K562 (cell line): ENCODE measurements at regions not wholly inside any gene's neighbourhood (a gene's known extent, or its start where the extent isn't known, plus 50 kb on each side); places are given as distances from the start of the nearest gene placed in this dataset.

ENCODE experiments used
- ATAC-seq: fragments of 200-7000 bp; cut with Tn5 transposase; 3 replicates; pipeline ENCODE4 v1.9.1; 2020; ENCODE audit warnings: moderate library complexity
- BruUV-seq: library from RNA; stranded (reverse); fragments of 400-500 nt; replicated peaks from 2 replicates; lab custom pipeline; 2021; lab: Mats Ljungman, UMichigan
- CTCF ChIA-PET: fragments of 300-600 bp; formaldehyde crosslinking; extraction: SDS; loops from one replicate; lab custom pipeline; 2021; ENCODE audit warnings: low intra/inter-chr PET ratio; lab: Yijun Ruan, JAX
- POLR2A ChIA-PET: fragments of 300-600, 350-650 bp; sonication (Branson Sonifier 250); formaldehyde crosslinking; extraction: SDS; loops from one replicate; lab custom pipeline; 2021; ENCODE audit warnings: antibody characterized with exemption, inconsistent platforms; lab: Yijun Ruan, JAX
- DNase-seq, 4 experiments: peaks; one replicate each; pipeline versions ENCODE4 v3.0.0 to v3.0.0-alpha.2; 2011 to 2018; ENCODE audit warnings: low spot score in 3 of 4, mixed read lengths in 3 of 4; ENCODE audit errors: extremely low read depth in 1 of 4
- FAIRE-seq: peaks from 2 replicates; lab custom pipeline; 2011; peaks lifted over from hg19 to GRCh38; lab: Jason Lieb, UNC
- H2AFZ ChIP-seq: 2 replicates; pipeline ENCODE4 v1.6.0; 2011; ENCODE audit warnings: low read depth, low read length, control low read depth, inconsistent platforms
- H3K27ac ChIP-seq: fragments of 200-600 bp; 3 replicates; pipeline ENCODE4 v1.8.0; 2011; ENCODE audit warnings: low read depth, mild to moderate bottlenecking, control low read depth, inconsistent platforms, low read length, moderate library complexity, mixed read lengths; ENCODE audit errors: extremely low read depth
- H3K27me3 ChIP-seq, 2 experiments: fragments of 300-600 bp in 1 of 2; 2 replicates in 1 of 2; 3 replicates in 1 of 2; pipeline versions ENCODE4 v1.6.0 to v1.8.0; 2011; ENCODE audit warnings: inconsistent platforms in 2 of 2, low read length in 2 of 2, mild to moderate bottlenecking in 1 of 2, mixed read lengths in 1 of 2, moderate library complexity in 1 of 2; ENCODE audit not compliant: control insufficient read depth in 2 of 2, insufficient read depth in 2 of 2
- H3K36me3 ChIP-seq: fragments of 300-600 bp; 3 replicates; pipeline ENCODE4 v1.8.0; 2011; ENCODE audit warnings: mild to moderate bottlenecking, low read length, inconsistent platforms; ENCODE audit not compliant: control insufficient read depth, insufficient read depth
- H3K4me1 ChIP-seq, 2 experiments: fragments of 200-600 bp in 1 of 2; replicated peaks in 1 of 2; 2 replicates in 1 of 2; 3 replicates in 1 of 2; pipeline versions ENCODE4 v1.5.1 to v1.8.0; 2011; ENCODE audit warnings: inconsistent platforms in 2 of 2, low read length in 2 of 2, mild to moderate bottlenecking in 1 of 2, mixed read lengths in 1 of 2, moderate library complexity in 1 of 2; ENCODE audit not compliant: control insufficient read depth in 2 of 2, insufficient read depth in 2 of 2
- H3K4me2 ChIP-seq: 2 replicates; pipeline ENCODE4 v1.6.1; 2011; ENCODE audit warnings: low read length, control low read depth, inconsistent platforms, mixed read lengths; ENCODE audit not compliant: insufficient read depth
- H3K4me3 ChIP-seq: fragments of 200-600 bp; sonication (generic), shearing (Covaris generic); 2 replicates; pipeline ENCODE4 v1.5.1; 2016; ENCODE audit warnings: control low read depth, inconsistent platforms
- H3K79me2 ChIP-seq: fragments of 200-600 bp; 3 replicates; pipeline ENCODE4 v1.8.0; 2011; ENCODE audit warnings: low read length, inconsistent platforms; ENCODE audit not compliant: control insufficient read depth, insufficient read depth
- H3K9ac ChIP-seq, 2 experiments: 2 replicates each; pipeline versions ENCODE4 v1.6.0 to v1.6.1; 2011; ENCODE audit warnings: low read depth in 2 of 2, low read length in 2 of 2, control low read depth in 1 of 2, inconsistent platforms in 1 of 2, mild to moderate bottlenecking in 1 of 2, mixed read lengths in 1 of 2; ENCODE audit not compliant: insufficient read depth in 1 of 2
- H3K9me1 ChIP-seq: one replicate; pipeline ENCODE4 v1.6.0; 2011; ENCODE audit warnings: inconsistent platforms, mild to moderate bottlenecking, low read length, moderate library complexity; ENCODE audit not compliant: control insufficient read depth, insufficient read depth
- H3K9me3 ChIP-seq: replicated peaks from 2 replicates; pipeline ENCODE4 v1.5.1; 2011; ENCODE audit warnings: low read depth, low read length, inconsistent platforms; ENCODE audit not compliant: control insufficient read depth, insufficient read depth
- H4K20me1 ChIP-seq: replicated peaks from 2 replicates; pipeline ENCODE4 v1.6.1; 2011; ENCODE audit warnings: low read length, inconsistent platforms, mixed read lengths; ENCODE audit not compliant: control insufficient read depth, insufficient read depth
- BHLHE40 ChIP-seq: IDR thresholded peaks from 2 replicates; pipeline ENCODE4 v1.6.1; 2011; ENCODE audit warnings: low read length, improper control_type of control experiment
- SRSF1 ChIP-seq: fragments of 200-400 bp; formaldehyde crosslinking; IDR thresholded peaks from 2 replicates; pipeline ENCODE4 v1.6.1; 2017; ENCODE audit warnings: mild to moderate bottlenecking, low read depth, low read length, moderate library complexity
- ZNF699 ChIP-seq: fragments of 250-450 bp; sonication (Bioruptor Pico); IDR thresholded peaks from 2 replicates; pipeline ENCODE4 v1.8.0; 2021; ENCODE audit warnings: mild to moderate bottlenecking, moderate library complexity; ENCODE audit not compliant: insufficient replicate concordance
- WGBS: fragments of 100-300 bp; shearing (Covaris generic); methylation state at CpG from one replicate; pipeline ENCODE4 v1.1.6; 2016; ENCODE audit warnings: low coverage, mixed read lengths; ENCODE audit not compliant: insufficient coverage; ENCODE audit errors: missing lambda C conversion rate; 5-methylcytosine and 5-hydroxymethylcytosine counted together
- in situ Hi-C: fragments of 300-500 bp; cut with MboI; formaldehyde crosslinking; loops from 4 replicates; pipeline ENCODE4 v1.15.0; 2018; ENCODE audit warnings: inconsistent platforms, mixed read lengths
- intact Hi-C: fragments of 100-400 bp; cut with micrococcal nuclease; formaldehyde crosslinking; loops from 2 replicates; pipeline ENCODE4 v1.14.2; 2022
- TF ChIP-seq, protein P1 (sequence below), 2 experiments: IDR thresholded peaks in 1 of 2; conservative IDR thresholded peaks in 1 of 2; 2 replicates each; pipeline ENCODE4 v1.6.1; 2016; ENCODE audit warnings: low read depth in 2 of 2, mild to moderate bottlenecking in 1 of 2, missing compliant biosample characterization in 1 of 2, missing genetic modification characterization in 1 of 2, moderate library complexity in 1 of 2

- Histone ChIP-seq H3K27me3 (no peaks in the 10 kb centered on the region), H3K4me1 (no peaks in the 10 kb centered on the region), H4K20me1 (no peaks in the 10 kb centered on the region), H3K9ac (no peak overlapping the region), H3K36me3 (no peaks in the 10 kb centered on the region), H3K79me2 (no peaks in the 10 kb centered on the region), H3K27ac (no peak overlapping the region), H2AFZ (peak overlapping the region; percentile 29; the same call in 1 of the 2 replicates), H3K9me1 (no peaks in the 10 kb centered on the region), H3K9me3 (no peaks in the 10 kb centered on the region), H3K4me2 (no peak overlapping the region)
- DNase-seq (no peak), ATAC-seq (0 out of 3 replicates have a peak, but pooled peaks have one; percentile 37), FAIRE-seq (no peak)
- WGBS, result 73% methylated on average over 2 of the region's 2 CpGs
- CTCF ChIA-PET, result no interaction called here
- in situ Hi-C loops (no loop called here), intact Hi-C loops (no loop called here)
- POLR2A ChIA-PET, result no interaction called here
- no TSS peak for BruUV-seq
- TF ChIP-seq, protein P1, sequence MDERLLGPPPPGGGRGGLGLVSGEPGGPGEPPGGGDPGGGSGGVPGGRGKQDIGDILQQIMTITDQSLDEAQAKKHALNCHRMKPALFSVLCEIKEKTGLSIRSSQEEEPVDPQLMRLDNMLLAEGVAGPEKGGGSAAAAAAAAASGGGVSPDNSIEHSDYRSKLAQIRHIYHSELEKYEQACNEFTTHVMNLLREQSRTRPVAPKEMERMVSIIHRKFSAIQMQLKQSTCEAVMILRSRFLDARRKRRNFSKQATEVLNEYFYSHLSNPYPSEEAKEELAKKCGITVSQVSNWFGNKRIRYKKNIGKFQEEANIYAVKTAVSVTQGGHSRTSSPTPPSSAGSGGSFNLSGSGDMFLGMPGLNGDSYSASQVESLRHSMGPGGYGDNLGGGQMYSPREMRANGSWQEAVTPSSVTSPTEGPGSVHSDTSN (CRISPR knock-in tag; IDR thresholded peaks at IDR 0.05; ENCODE audit: low read depth), result no peak
- TF ChIP-seq, protein P1 (tag; conservative IDR thresholded peaks at IDR 0.05; ENCODE audit: low read depth), result no peak
- TF ChIP-seq SRSF1, result no peak
- TF ChIP-seq, all 486 proteins: peak for 0
- no peak overlapping the region for H3K4me3 ChIP-seq
Measured at GRCh38 chr4:71841336-71841735, 57.5 kb upstream of the GC start.

GRCh38 chr4:71847300-71847699 is 63.4 kb upstream of the GC start:
- ChIA-PET POLR2A (no interaction called here), CTCF (no interaction called here)
- Histone ChIP-seq H3K4me2 (no peak overlapping the region), H3K4me1 (no peaks in the 10 kb centered on the region), H3K9ac (no peak overlapping the region), H3K27ac (no peak overlapping the region), H3K9me3 (no peaks in the 10 kb centered on the region), H3K4me3 (no peak overlapping the region), H2AFZ (no peak overlapping the region), H3K36me3 (no peaks in the 10 kb centered on the region), H3K79me2 (no peaks in the 10 kb centered on the region), H3K27me3 (no peaks in the 10 kb centered on the region), H4K20me1 (no peaks in the 10 kb centered on the region), H3K9me1 (no peaks in the 10 kb centered on the region)
- DNase-seq (no peak), ATAC-seq (no peak), FAIRE-seq (no peak)
- TF ChIP-seq BHLHE40 (no peak), ZNF699 (CRISPR knock-in tag) (no peak)
- WGBS, result 18% methylated on average over 1 of the region's 1 CpG
- intact Hi-C loops, result no loop called here
- no TSS peak for BruUV-seq
- in situ Hi-C loops, result no loop called here
